Stomach (tissue), 4 donors: ENCODE measurements at regions not wholly inside any gene's neighbourhood (a gene's known extent, or its start where the extent isn't known, plus 50 kb on each side); places are given as distances from the start of the nearest gene placed in this dataset.

ENCODE experiments used
- CTCF ChIP-seq, 7 experiments: fragments of 450-650 bp in 4 of 7; fragments of 200-600 bp in 3 of 7; sonication (generic) in 3 of 7; IDR thresholded peaks; one replicate each; pipeline ENCODE4 v1.5.1; 2016 to 2019; ENCODE audit warnings: antibody characterized with exemption in 7 of 7, control low read depth in 2 of 7, mild to moderate bottlenecking in 1 of 7
- EP300 ChIP-seq: sonication (generic); formaldehyde crosslinking; IDR thresholded peaks from one replicate; pipeline ENCODE4 v1.6.1; 2017; ENCODE audit warnings: antibody characterized with exemption
- POLR2A ChIP-seq, 4 donors: fragments of 450-650 bp; IDR thresholded peaks; one replicate each; pipeline ENCODE4 v1.6.1; 2016; ENCODE audit warnings: antibody characterized with exemption in 4 of 4, control low read depth in 2 of 4, mild to moderate bottlenecking in 1 of 4, moderate library complexity in 1 of 4
- POLR2AphosphoS5 ChIP-seq, 3 donors: sonication (generic); formaldehyde crosslinking; IDR thresholded peaks; one replicate each; pipeline ENCODE4 v1.6.1; 2016; ENCODE audit warnings: antibody characterized with exemption in 3 of 3

- TF ChIP-seq CTCF (IDR thresholded peaks at IDR 0.05) (no peak), POLR2A (IDR thresholded peaks at IDR 0.05) (no peak), POLR2AphosphoS5 (IDR thresholded peaks at IDR 0.05) (no peak), EP300 (no peak)
These were observed 335.5 kb downstream of the ADAMTS20 start for GRCh38 chr12:43216490-43216889.
